H1 (cell line): ENCODE measurements at regions not wholly inside any gene's neighbourhood (a gene's known extent, or its start where the extent isn't known, plus 50 kb on each side); places are given as distances from the start of the nearest gene placed in this dataset.

Source experiments
- CREB1 ChIP-seq: IDR thresholded peaks from 2 replicates; pipeline ENCODE4 v1.6.1; 2012; ENCODE audit warnings: inconsistent platforms
- EZH2 ChIP-seq: fragments of 200-600 bp; sonication (generic); IDR thresholded peaks from 2 replicates; pipeline ENCODE4 v1.7.1; 2012; ENCODE audit warnings: low read depth, mild to moderate bottlenecking, moderate library complexity, low read length, inconsistent platforms; ENCODE audit not compliant: severe bottlenecking
- POLR2A ChIP-seq, 2 experiments: IDR thresholded peaks; 1 replicate in 1 of 2; 2 replicates in 1 of 2; pipeline ENCODE4 v1.6.1; 2011; ENCODE audit warnings: low read depth in 2 of 2, low read length in 2 of 2, mild to moderate bottlenecking in 2 of 2; ENCODE audit errors: control extremely low read depth in 1 of 2
- RFX5 ChIP-seq: IDR thresholded peaks from 2 replicates; pipeline ENCODE4 v1.6.1; 2011; ENCODE audit warnings: low read depth, low read length, improper control_type of control experiment, borderline replicate concordance
- SAP30 ChIP-seq: fragments of 300-600 bp; sonication (generic); IDR thresholded peaks from 2 replicates; pipeline ENCODE4 v1.7.1; 2012; ENCODE audit warnings: low read length, moderate library complexity, mild to moderate bottlenecking, inconsistent platforms; ENCODE audit not compliant: insufficient read depth, insufficient replicate concordance
- SIX5 ChIP-seq: IDR thresholded peaks from 2 replicates; pipeline ENCODE4 v1.6.1; 2011; ENCODE audit warnings: mild to moderate bottlenecking, low read depth, low read length
- TF ChIP-seq, protein P1 (sequence below), 3 experiments: IDR thresholded peaks; 1 replicate in 2 of 3; 2 replicates in 1 of 3; pipeline versions ENCODE4 v1.5.1 to v1.6.1; 2011; ENCODE audit warnings: low read length in 3 of 3, mild to moderate bottlenecking in 3 of 3, inconsistent platforms in 2 of 3, low read depth in 1 of 3, moderate library complexity in 1 of 3; ENCODE audit not compliant: insufficient read depth in 1 of 3; ENCODE audit errors: control extremely low read depth in 1 of 3

DNA sequence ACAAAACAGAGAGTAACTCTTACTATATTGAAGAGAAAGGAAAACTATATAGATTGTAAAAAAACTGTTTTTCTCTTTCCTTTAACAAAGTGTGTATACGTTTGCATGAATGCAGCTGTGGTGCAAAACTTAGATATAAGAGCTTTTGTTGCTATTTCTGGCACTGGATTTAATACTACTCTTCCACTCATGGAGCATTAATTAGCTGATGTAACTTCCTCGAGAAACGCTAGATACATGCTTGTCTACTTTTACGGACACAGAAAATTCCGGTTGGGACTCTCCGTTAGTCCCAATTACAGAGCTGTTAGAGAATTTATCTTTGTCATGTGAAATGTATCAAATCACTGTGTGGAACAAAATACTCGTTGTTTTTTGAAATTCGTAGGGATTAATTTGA, 135.5 kb downstream of the ZNF22 start:
- TF ChIP-seq SAP30 (no peak), CREB1 (no peak), RFX5 (no peak), POLR2A (IDR thresholded peaks at IDR 0.05; ENCODE audit: control extremely low read depth in 1 of 2, low read depth in 2 of 2, low read length in 2 of 2) (no peak), SIX5 (no peak), EZH2 (no peak)
- TF ChIP-seq, protein P1, sequence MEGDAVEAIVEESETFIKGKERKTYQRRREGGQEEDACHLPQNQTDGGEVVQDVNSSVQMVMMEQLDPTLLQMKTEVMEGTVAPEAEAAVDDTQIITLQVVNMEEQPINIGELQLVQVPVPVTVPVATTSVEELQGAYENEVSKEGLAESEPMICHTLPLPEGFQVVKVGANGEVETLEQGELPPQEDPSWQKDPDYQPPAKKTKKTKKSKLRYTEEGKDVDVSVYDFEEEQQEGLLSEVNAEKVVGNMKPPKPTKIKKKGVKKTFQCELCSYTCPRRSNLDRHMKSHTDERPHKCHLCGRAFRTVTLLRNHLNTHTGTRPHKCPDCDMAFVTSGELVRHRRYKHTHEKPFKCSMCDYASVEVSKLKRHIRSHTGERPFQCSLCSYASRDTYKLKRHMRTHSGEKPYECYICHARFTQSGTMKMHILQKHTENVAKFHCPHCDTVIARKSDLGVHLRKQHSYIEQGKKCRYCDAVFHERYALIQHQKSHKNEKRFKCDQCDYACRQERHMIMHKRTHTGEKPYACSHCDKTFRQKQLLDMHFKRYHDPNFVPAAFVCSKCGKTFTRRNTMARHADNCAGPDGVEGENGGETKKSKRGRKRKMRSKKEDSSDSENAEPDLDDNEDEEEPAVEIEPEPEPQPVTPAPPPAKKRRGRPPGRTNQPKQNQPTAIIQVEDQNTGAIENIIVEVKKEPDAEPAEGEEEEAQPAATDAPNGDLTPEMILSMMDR (IDR thresholded peaks at IDR 0.05; ENCODE audit: control extremely low read depth in 1 of 3, insufficient read depth in 1 of 3, low read depth in 1 of 3, low read length in 3 of 3), result no peak
